PFSK-1 (cell line): ENCODE measurements at regions not wholly inside any gene's neighbourhood (a gene's known extent, or its start where the extent isn't known, plus 50 kb on each side); places are given as distances from the start of the nearest gene placed in this dataset.

Experiments
- TAF1 ChIP-seq: IDR thresholded peaks from 2 replicates; pipeline ENCODE4 v1.6.1; 2012; ENCODE audit warnings: low read length, control low read depth, borderline replicate concordance; ENCODE audit not compliant: insufficient read depth
- TF ChIP-seq, protein P1 (sequence below), 2 experiments: IDR thresholded peaks; 2 replicates each; pipeline versions ENCODE4 v1.6.1 to v1.8.0; 2011 to 2012; ENCODE audit warnings: low read depth in 2 of 2, low read length in 2 of 2, control low read depth in 1 of 2, inconsistent platforms in 1 of 2, mild to moderate bottlenecking in 1 of 2, moderate library complexity in 1 of 2; ENCODE audit not compliant: insufficient read depth in 1 of 2

DNA sequence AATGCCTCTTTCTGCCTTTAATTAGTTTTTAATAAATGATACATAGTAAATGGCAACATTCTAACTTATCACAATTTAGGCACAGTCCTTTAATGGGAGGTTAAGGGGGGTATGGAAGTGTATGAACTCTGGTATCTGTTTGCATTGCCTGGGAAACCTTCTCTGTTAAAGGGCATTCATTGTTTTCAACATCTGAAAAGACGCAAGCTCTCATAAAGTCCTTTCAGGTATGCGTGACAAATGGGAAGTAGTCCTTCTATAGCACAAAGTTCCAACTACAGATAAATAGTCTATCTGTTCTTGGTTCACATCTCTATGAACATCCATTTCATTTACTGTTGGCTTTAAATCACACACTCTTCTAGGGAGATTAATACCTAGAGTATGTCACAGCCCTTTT, 298.0 kb upstream of the PMFBP1 start:
- TF ChIP-seq, protein P1, sequence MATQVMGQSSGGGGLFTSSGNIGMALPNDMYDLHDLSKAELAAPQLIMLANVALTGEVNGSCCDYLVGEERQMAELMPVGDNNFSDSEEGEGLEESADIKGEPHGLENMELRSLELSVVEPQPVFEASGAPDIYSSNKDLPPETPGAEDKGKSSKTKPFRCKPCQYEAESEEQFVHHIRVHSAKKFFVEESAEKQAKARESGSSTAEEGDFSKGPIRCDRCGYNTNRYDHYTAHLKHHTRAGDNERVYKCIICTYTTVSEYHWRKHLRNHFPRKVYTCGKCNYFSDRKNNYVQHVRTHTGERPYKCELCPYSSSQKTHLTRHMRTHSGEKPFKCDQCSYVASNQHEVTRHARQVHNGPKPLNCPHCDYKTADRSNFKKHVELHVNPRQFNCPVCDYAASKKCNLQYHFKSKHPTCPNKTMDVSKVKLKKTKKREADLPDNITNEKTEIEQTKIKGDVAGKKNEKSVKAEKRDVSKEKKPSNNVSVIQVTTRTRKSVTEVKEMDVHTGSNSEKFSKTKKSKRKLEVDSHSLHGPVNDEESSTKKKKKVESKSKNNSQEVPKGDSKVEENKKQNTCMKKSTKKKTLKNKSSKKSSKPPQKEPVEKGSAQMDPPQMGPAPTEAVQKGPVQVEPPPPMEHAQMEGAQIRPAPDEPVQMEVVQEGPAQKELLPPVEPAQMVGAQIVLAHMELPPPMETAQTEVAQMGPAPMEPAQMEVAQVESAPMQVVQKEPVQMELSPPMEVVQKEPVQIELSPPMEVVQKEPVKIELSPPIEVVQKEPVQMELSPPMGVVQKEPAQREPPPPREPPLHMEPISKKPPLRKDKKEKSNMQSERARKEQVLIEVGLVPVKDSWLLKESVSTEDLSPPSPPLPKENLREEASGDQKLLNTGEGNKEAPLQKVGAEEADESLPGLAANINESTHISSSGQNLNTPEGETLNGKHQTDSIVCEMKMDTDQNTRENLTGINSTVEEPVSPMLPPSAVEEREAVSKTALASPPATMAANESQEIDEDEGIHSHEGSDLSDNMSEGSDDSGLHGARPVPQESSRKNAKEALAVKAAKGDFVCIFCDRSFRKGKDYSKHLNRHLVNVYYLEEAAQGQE (IDR thresholded peaks at IDR 0.05; ENCODE audit: insufficient read depth in 1 of 2, low read depth in 2 of 2, low read length in 2 of 2): no peak
- TF ChIP-seq TAF1: no peak
